A204.1 (cell line): ENCODE measurements at regions not wholly inside any gene's neighbourhood (a gene's known extent, or its start where the extent isn't known, plus 50 kb on each side); places are given as distances from the start of the nearest gene placed in this dataset.

Experiments
- FAIRE-seq: peaks from 2 replicates; lab custom pipeline; 2012; peaks lifted over from hg19 to GRCh38; lab: Jason Lieb, UNC

DNA sequence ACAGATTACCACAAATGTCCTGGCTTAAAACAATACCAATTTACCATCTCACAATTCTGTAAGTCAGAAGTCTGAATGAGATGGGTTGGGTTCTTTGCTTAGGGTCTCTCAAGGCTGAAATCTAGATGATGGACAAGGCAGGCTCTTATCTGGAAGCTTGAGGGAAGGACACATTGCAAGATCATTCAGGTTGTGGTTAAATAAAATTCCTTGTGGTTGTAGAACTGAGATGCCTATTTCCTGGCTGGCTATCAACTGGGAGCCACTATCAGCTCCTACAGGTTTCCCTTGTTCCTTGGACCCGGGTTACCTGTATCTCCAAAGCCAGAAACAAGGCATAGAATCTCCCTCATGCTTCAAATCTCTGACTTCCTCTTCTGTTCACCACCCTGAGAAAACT, 148.4 kb downstream of the MDFIC start:
- FAIRE-seq: no peak
